Lower lobe of right lung (tissue), 2 donors: ENCODE measurements at regions not wholly inside any gene's neighbourhood (a gene's known extent, or its start where the extent isn't known, plus 50 kb on each side); places are given as distances from the start of the nearest gene placed in this dataset.

Experiments used
- ATAC-seq, 2 donors: fragments of 200-7000 bp; cut with Tn5 transposase; one replicate each; pipeline ENCODE4 v1.9.1; 2020 to 2022; ENCODE audit warnings: mild to moderate bottlenecking in 2 of 2, moderate library complexity in 2 of 2
- DNase-seq: peaks from one replicate; pipeline ENCODE4 v3.0.0-alpha.2; 2020
- H3K27ac ChIP-seq: fragments of 200-600 bp; one replicate; pipeline ENCODE4 v1.8.0; 2022
- H3K27me3 ChIP-seq: fragments of 200-600 bp; one replicate; pipeline ENCODE4 v1.8.0; 2022; ENCODE audit warnings: low read depth
- H3K36me3 ChIP-seq: fragments of 200-600 bp; one replicate; pipeline ENCODE4 v1.8.0; 2022; ENCODE audit warnings: mild to moderate bottlenecking
- H3K4me1 ChIP-seq: fragments of 200-600 bp; one replicate; pipeline ENCODE4 v1.8.0; 2022
- H3K4me3 ChIP-seq: fragments of 200-600 bp; one replicate; pipeline ENCODE4 v1.8.0; 2022; ENCODE audit warnings: mild to moderate bottlenecking
- H3K9me3 ChIP-seq: fragments of 200-600 bp; one replicate; pipeline ENCODE4 v1.8.0; 2022
- CTCF ChIP-seq: fragments of 200-600 bp; IDR thresholded peaks from one replicate; pipeline ENCODE4 v1.8.0; 2022; ENCODE audit warnings: antibody characterized with exemption, mild to moderate bottlenecking
- intact Hi-C: fragments of 100-400 bp; cut with DNase I; formaldehyde crosslinking; loops from one replicate; pipeline ENCODE4 v1.11.0; 2022
- donor health status: DM: no; HTN: yes; CAD: no; lungs with severe emphysema.

- intact Hi-C loops: loop anchor here (5.0 kb wide), 1 partner anchor 148 kb away; no protein-coding TSS in a partner anchor
- Histone ChIP-seq H3K4me3 (no peak overlapping the region), H3K27ac (no peak overlapping the region), H3K36me3 (no peaks in the 10 kb centered on the region), H3K9me3 (no peaks in the 10 kb centered on the region), H3K27me3 (no peaks in the 10 kb centered on the region), H3K4me1 (no peaks in the 10 kb centered on the region)
- no peak for ATAC-seq
- TF ChIP-seq CTCF: no peak
- no peak for DNase-seq
These were observed 72.3 kb upstream of the BOC start for GRCh38 chr3:113138839-113139743.

- ATAC-seq: no peak
- no peak for TF ChIP-seq CTCF
- Histone ChIP-seq H3K27me3 (no peaks in the 10 kb centered on the region), H3K4me3 (no peak overlapping the region), H3K36me3 (no peaks in the 10 kb centered on the region), H3K27ac (no peak overlapping the region), H3K4me1 (no peaks in the 10 kb centered on the region), H3K9me3 (no peaks in the 10 kb centered on the region)
- intact Hi-C loops: no loop called here
- no peak for DNase-seq
These were observed 70.5 kb upstream of the BOC start for GRCh38 chr3:113140876-113141275.

GRCh38 chr3:113141543-113141942 is 69.8 kb upstream of the BOC start:
- Histone ChIP-seq H3K9me3 (no peaks in the 10 kb centered on the region), H3K4me3 (no peak overlapping the region), H3K27me3 (no peaks in the 10 kb centered on the region), H3K27ac (no peak overlapping the region), H3K36me3 (no peaks in the 10 kb centered on the region), H3K4me1 (no peaks in the 10 kb centered on the region)
- DNase-seq (no peak), ATAC-seq (no peak)
- TF ChIP-seq CTCF: no peak
- intact Hi-C loops: no loop called here

- intact Hi-C loops: no loop called here
- ATAC-seq: no peak
- Histone ChIP-seq H3K27ac (no peak overlapping the region), H3K9me3 (no peaks in the 10 kb centered on the region), H3K4me3 (no peak overlapping the region), H3K36me3 (no peaks in the 10 kb centered on the region), H3K27me3 (no peaks in the 10 kb centered on the region), H3K4me1 (no peaks in the 10 kb centered on the region)
- no peak for TF ChIP-seq CTCF
- no peak for DNase-seq
These were observed 68.9 kb upstream of the BOC start for GRCh38 chr3:113142476-113142875.

- Histone ChIP-seq H3K36me3 (no peaks in the 10 kb centered on the region), H3K4me3 (no peak overlapping the region), H3K27me3 (no peaks in the 10 kb centered on the region), H3K4me1 (no peaks in the 10 kb centered on the region), H3K9me3 (no peaks in the 10 kb centered on the region), H3K27ac (no peak overlapping the region)
- intact Hi-C loops: no loop called here
- no peak for TF ChIP-seq CTCF
- ATAC-seq (no peak), DNase-seq (no peak)
These were observed 68.0 kb upstream of the BOC start for GRCh38 chr3:113143353-113143752.
